ENCODE measurements at regions not wholly inside any gene's neighbourhood (a gene's known extent, or its start where the extent isn't known, plus 50 kb on each side); places are given as distances from the start of the nearest gene placed in this dataset.

DNA sequence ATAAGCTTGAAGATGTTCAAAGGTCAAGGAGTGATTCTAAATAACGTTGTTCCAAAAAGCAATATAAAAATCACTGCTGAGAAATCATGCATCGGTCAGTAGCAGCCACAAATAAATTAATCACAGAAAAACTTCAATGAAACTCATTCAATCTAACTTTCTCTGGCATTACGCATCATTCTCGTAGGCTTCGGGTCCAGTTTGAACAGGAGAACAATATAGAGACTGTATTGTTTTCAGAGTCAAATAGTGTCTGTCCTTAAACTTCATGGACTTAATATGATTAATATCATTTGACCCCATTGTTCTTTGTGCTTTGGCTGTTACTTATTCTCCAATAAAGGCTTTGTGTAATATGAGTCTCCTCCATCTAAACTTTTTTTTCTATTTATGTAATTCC is 200.4 kb downstream of the C6orf118 start:
- no TSS peak for BruUV-seq (replicated peaks)
- no peak overlapping the region for H3K14ac ChIP-seq (replicated peaks; ENCODE audit: low read depth, low read length)
- H2AK9ac ChIP-seq (replicated peaks; ENCODE audit: low read depth, low read length, poor library complexity), result no peak overlapping the region
- no peaks in the 10 kb centered on the region for H3K79me1 ChIP-seq (ENCODE audit: low read depth in 1 of 2, low read length in 2 of 2)
- H4K91ac ChIP-seq (ENCODE audit: insufficient read depth, low read depth, low read length), result no peak overlapping the region
- no peak overlapping the region for H2BK120ac ChIP-seq (ENCODE audit: low read depth, low read length)
- TF ChIP-seq MXI1 (IDR thresholded peaks at IDR 0.05; ENCODE audit: borderline replicate concordance, low read depth, low read length), result no peak
- TF ChIP-seq MAZ (IDR thresholded peaks at IDR 0.05; ENCODE audit: borderline replicate concordance, low read depth, low read length), result no peak
- no peak for TF ChIP-seq SMC3 (IDR thresholded peaks at IDR 0.05; ENCODE audit: low read depth, low read length)
- TF ChIP-seq NFE2L2 (IDR thresholded peaks at IDR 0.05; ENCODE audit: low read depth, low read length), result no peak
- no peak for TF ChIP-seq USF2 (IDR thresholded peaks at IDR 0.05; ENCODE audit: low read depth, low read length)
- TF ChIP-seq, protein P1, sequence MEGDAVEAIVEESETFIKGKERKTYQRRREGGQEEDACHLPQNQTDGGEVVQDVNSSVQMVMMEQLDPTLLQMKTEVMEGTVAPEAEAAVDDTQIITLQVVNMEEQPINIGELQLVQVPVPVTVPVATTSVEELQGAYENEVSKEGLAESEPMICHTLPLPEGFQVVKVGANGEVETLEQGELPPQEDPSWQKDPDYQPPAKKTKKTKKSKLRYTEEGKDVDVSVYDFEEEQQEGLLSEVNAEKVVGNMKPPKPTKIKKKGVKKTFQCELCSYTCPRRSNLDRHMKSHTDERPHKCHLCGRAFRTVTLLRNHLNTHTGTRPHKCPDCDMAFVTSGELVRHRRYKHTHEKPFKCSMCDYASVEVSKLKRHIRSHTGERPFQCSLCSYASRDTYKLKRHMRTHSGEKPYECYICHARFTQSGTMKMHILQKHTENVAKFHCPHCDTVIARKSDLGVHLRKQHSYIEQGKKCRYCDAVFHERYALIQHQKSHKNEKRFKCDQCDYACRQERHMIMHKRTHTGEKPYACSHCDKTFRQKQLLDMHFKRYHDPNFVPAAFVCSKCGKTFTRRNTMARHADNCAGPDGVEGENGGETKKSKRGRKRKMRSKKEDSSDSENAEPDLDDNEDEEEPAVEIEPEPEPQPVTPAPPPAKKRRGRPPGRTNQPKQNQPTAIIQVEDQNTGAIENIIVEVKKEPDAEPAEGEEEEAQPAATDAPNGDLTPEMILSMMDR (conservative IDR thresholded peaks at IDR 0.05; ENCODE audit: low read depth, low read length), result no peak
- TF ChIP-seq MAFK (IDR thresholded peaks at IDR 0.05; ENCODE audit: low read depth, low read length), result no peak
- no peak for TF ChIP-seq RFX5 (IDR thresholded peaks at IDR 0.05; ENCODE audit: low read depth, low read length)
- no peak for TF ChIP-seq POLR2A (IDR thresholded peaks at IDR 0.05; ENCODE audit: low read depth, low read length)
- TF ChIP-seq CHD1 (IDR thresholded peaks at IDR 0.05; ENCODE audit: low read depth, low read length), result no peak
- TF ChIP-seq RCOR1 (IDR thresholded peaks at IDR 0.05; ENCODE audit: insufficient replicate concordance, low read length), result no peak
- TF ChIP-seq BHLHE40 (IDR thresholded peaks at IDR 0.05; ENCODE audit: low read depth, low read length), result no peak
- no peak for TF ChIP-seq CEBPB (IDR thresholded peaks at IDR 0.05; ENCODE audit: low read depth, low read length)
- TF ChIP-seq, protein P2, sequence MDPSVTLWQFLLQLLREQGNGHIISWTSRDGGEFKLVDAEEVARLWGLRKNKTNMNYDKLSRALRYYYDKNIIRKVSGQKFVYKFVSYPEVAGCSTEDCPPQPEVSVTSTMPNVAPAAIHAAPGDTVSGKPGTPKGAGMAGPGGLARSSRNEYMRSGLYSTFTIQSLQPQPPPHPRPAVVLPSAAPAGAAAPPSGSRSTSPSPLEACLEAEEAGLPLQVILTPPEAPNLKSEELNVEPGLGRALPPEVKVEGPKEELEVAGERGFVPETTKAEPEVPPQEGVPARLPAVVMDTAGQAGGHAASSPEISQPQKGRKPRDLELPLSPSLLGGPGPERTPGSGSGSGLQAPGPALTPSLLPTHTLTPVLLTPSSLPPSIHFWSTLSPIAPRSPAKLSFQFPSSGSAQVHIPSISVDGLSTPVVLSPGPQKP (IDR thresholded peaks at IDR 0.05; ENCODE audit: borderline replicate concordance, low read depth, low read length), result no peak
- TF ChIP-seq RAD21 (IDR thresholded peaks at IDR 0.05; ENCODE audit: low read length), result no peak
- TF ChIP-seq FOS (IDR thresholded peaks at IDR 0.05; ENCODE audit: low read depth, low read length), result no peak
- H3K56ac ChIP-seq (ENCODE audit: extremely low read depth, insufficient read depth, low read length), result no peak overlapping the region
- no peaks in the 10 kb centered on the region for H3K9me1 ChIP-seq (ENCODE audit: insufficient read depth, low read length)
- H2AFZ ChIP-seq (replicated peaks; ENCODE audit: low read length, poor library complexity), result no peak overlapping the region
- H3K27me3 ChIP-seq (ENCODE audit: control insufficient read depth, insufficient read depth, low read length), result no peaks in the 10 kb centered on the region
- H3K9ac ChIP-seq (ENCODE audit: low read depth, low read length), result no peak overlapping the region
- no CpG with 5 or more reads among the region's 5 CpGs for WGBS, 2 experiments (ENCODE audit: extremely low coverage in 2 of 2, insufficient read length in 1 of 2)
- peaks cover 14% of the 10 kb centered on the region; the same call in 1 of the 2 replicates for H3K9me3 ChIP-seq (ENCODE audit: control insufficient read depth, insufficient read depth, low read length)
- no peak for DNase-seq
- no peak overlapping the region for H2AK5ac ChIP-seq (ENCODE audit: low read depth, low read length)
- no peak overlapping the region for H2BK5ac ChIP-seq (ENCODE audit: low read depth, low read length, poor library complexity, severe bottlenecking)
- no peak overlapping the region for H2BK15ac ChIP-seq (ENCODE audit: low read depth, low read length)
- H3K36me3 ChIP-seq (ENCODE audit: control insufficient read depth, insufficient read depth, low read length), result no peaks in the 10 kb centered on the region
- ChIA-PET CTCF (no interaction called here), POLR2A (ENCODE audit: unreplicated experiment) (no interaction called here)
- H3K27ac ChIP-seq (ENCODE audit: insufficient read depth, low read length), result no peak overlapping the region
- H3K4me3 ChIP-seq (ENCODE audit: insufficient read depth, low read depth, low read length), result no peak overlapping the region
- no peak overlapping the region for H3K4me2 ChIP-seq (ENCODE audit: low read depth, low read length)
- H3K4ac ChIP-seq (ENCODE audit: low read depth, low read length), result no peak overlapping the region
- ATAC-seq (ENCODE audit: low read depth), result no peak
- H4K5ac ChIP-seq (ENCODE audit: low read depth, low read length), result no peak overlapping the region
- no peak overlapping the region for H3K18ac ChIP-seq (ENCODE audit: low read depth, low read length)
- dilution Hi-C loops (cut with HindIII; ENCODE audit: low sequenced_read_pairs, unreplicated experiment) (no loop called here), intact Hi-C loops (cut with micrococcal nuclease) (no loop called here), in situ Hi-C loops (cut with MboI; ENCODE audit: low sequenced_read_pairs) (no loop called here)
- no peaks in the 10 kb centered on the region for H4K20me1 ChIP-seq (ENCODE audit: insufficient read depth, low read length)
- H4K8ac ChIP-seq (ENCODE audit: low read depth in 2 of 2, low read length in 2 of 2), result no peak overlapping the region
- H2BK20ac ChIP-seq (ENCODE audit: low read depth, low read length), result no peak overlapping the region
- H3K4me1 ChIP-seq (ENCODE audit: control insufficient read depth, insufficient read depth, low read length), result no peaks in the 10 kb centered on the region
- no peak overlapping the region for H3K23ac ChIP-seq (ENCODE audit: low read depth, low read length)

Measured in IMR-90 (cell line).